ENCODE measurements at regions not wholly inside any gene's neighbourhood (a gene's known extent, or its start where the extent isn't known, plus 50 kb on each side); places are given as distances from the start of the nearest gene placed in this dataset.

DNA sequence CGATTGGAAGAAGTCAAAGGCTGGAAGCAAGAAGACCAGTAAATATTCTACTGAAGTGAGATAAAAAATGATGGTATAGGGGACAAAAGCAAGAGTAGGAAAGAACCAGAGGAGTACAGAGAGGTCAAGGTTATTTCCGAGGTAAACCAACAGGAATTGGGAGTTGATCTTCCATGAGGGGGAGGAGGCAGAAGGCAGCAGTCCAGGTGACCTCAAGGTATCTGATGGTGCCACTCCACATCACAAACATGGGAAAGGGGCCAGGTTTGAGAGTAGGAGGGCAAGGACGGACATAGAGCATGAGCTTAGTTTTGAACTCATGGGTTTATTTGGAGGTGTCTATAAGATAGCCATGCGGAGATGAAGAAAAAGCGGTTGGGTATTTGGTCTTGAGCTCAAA is 79.4 kb upstream of the CDYL2 start:
- ChIA-PET CTCF (no interaction called here), POLR2A (ENCODE audit: unreplicated experiment) (no interaction called here)
- no peak overlapping the region for H3K27ac ChIP-seq
- no peak overlapping the region for H3K4me3 ChIP-seq
- no peaks in the 10 kb centered on the region for H3K79me2 ChIP-seq (ENCODE audit: low read depth)
- no peaks in the 10 kb centered on the region for H3K9me3 ChIP-seq (ENCODE audit: insufficient read depth, low read depth)
- no peaks in the 10 kb centered on the region for H3K36me3 ChIP-seq (ENCODE audit: low read depth)
- no peaks in the 10 kb centered on the region for H3K9me2 ChIP-seq (ENCODE audit: insufficient read depth)
- peaks cover 10% of the 10 kb centered on the region; the same call in 1 of the 2 replicates for H3K27me3 ChIP-seq (ENCODE audit: insufficient read depth, low read depth)
- no TSS peak for BruUV-seq (replicated peaks)
- H4K20me1 ChIP-seq (ENCODE audit: insufficient read depth), result no peaks in the 10 kb centered on the region
- TF ChIP-seq, protein P1, sequence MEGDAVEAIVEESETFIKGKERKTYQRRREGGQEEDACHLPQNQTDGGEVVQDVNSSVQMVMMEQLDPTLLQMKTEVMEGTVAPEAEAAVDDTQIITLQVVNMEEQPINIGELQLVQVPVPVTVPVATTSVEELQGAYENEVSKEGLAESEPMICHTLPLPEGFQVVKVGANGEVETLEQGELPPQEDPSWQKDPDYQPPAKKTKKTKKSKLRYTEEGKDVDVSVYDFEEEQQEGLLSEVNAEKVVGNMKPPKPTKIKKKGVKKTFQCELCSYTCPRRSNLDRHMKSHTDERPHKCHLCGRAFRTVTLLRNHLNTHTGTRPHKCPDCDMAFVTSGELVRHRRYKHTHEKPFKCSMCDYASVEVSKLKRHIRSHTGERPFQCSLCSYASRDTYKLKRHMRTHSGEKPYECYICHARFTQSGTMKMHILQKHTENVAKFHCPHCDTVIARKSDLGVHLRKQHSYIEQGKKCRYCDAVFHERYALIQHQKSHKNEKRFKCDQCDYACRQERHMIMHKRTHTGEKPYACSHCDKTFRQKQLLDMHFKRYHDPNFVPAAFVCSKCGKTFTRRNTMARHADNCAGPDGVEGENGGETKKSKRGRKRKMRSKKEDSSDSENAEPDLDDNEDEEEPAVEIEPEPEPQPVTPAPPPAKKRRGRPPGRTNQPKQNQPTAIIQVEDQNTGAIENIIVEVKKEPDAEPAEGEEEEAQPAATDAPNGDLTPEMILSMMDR (conservative IDR thresholded peaks at IDR 0.05), result no peak
- no peak for TF ChIP-seq EZH2 (IDR thresholded peaks at IDR 0.05; ENCODE audit: low read depth)
- H2AFZ ChIP-seq, result no peak overlapping the region
- H3K4me1 ChIP-seq (replicated peaks; ENCODE audit: insufficient read depth), result no peaks in the 10 kb centered on the region
- H3K4me2 ChIP-seq, result no peak overlapping the region
- no peak for DNase-seq
- intact Hi-C loops (cut with micrococcal nuclease; ENCODE audit: unreplicated experiment), result no loop called here
- H3F3A ChIP-seq (ENCODE audit: insufficient read depth, low read depth), result no peaks in the 10 kb centered on the region

DNA sequence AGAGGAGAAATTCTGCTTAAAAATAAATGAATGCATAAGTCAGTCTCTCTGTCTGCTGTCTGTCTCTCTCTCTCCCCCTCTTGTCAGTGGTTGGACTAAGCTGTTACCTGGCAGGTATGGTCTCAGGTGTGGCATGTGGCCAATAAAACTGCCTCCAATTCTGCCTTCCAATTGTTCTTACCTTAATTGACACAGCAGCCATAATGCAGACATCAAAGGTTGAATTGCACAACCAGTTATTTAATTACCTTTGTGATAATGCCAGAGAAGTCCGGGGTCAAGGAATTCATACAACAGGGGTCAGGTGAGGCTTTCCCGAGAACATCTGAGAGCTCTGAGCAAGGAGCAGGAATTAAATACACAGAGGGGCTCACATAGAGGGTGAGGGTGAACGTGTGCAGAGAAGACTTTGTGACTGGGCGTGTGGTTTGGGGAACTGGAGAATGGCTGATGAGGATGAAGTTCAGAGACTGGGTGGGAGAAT is 78.8 kb upstream of the CDYL2 start:
- ChIA-PET POLR2A (ENCODE audit: unreplicated experiment) (no interaction called here), CTCF (no interaction called here)
- H3K4me2 ChIP-seq, result no peak overlapping the region
- no peak overlapping the region for H2AFZ ChIP-seq
- no peak overlapping the region for H3K27ac ChIP-seq
- BruUV-seq (replicated peaks), result no TSS peak
- H3F3A ChIP-seq (ENCODE audit: insufficient read depth, low read depth), result no peaks in the 10 kb centered on the region
- peaks cover 10% of the 10 kb centered on the region; the same call in 1 of the 2 replicates for H3K27me3 ChIP-seq (ENCODE audit: insufficient read depth, low read depth)
- no peaks in the 10 kb centered on the region for H3K79me2 ChIP-seq (ENCODE audit: low read depth)
- no peak for TF ChIP-seq EZH2 (IDR thresholded peaks at IDR 0.05; ENCODE audit: low read depth)
- TF ChIP-seq, protein P1 (conservative IDR thresholded peaks at IDR 0.05), result no peak
- no peaks in the 10 kb centered on the region for H3K4me1 ChIP-seq (replicated peaks; ENCODE audit: insufficient read depth)
- H3K36me3 ChIP-seq (ENCODE audit: low read depth), result no peaks in the 10 kb centered on the region
- intact Hi-C loops (cut with micrococcal nuclease; ENCODE audit: unreplicated experiment), result no loop called here
- no peaks in the 10 kb centered on the region for H4K20me1 ChIP-seq (ENCODE audit: insufficient read depth)
- no peaks in the 10 kb centered on the region for H3K9me2 ChIP-seq (ENCODE audit: insufficient read depth)
- H3K4me3 ChIP-seq, result no peak overlapping the region
- no peak for DNase-seq
- H3K9me3 ChIP-seq (ENCODE audit: insufficient read depth, low read depth), result no peaks in the 10 kb centered on the region

DNA sequence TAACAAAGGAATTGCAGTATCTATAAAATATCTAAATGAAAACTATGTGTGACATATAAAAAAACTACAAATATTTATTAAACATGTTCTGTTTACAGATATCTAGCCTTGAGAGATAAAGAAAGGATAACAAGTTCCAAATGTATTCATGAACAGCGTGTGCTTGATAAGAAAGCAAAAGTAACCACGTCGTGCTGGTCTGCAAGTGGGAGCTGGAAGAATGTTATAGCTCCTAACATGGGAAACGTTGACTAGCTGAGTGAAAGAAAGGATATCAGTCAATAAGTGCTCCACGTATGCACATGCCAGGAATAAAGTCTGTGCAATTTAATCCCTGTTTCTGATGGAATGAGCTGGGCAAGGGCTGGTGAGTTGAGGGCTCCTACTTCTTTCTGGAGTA is 71.2 kb upstream of the CDYL2 start:
- intact Hi-C loops (cut with micrococcal nuclease; ENCODE audit: unreplicated experiment), result no loop called here
- no peaks in the 10 kb centered on the region for H3K9me2 ChIP-seq (ENCODE audit: insufficient read depth)
- no peak overlapping the region for H3K4me3 ChIP-seq
- CTCF ChIA-PET, result no interaction called here
- no TSS peak for BruUV-seq (replicated peaks)
- TF ChIP-seq, protein P1 (conservative IDR thresholded peaks at IDR 0.05), result no peak
- no peak for TF ChIP-seq EZH2 (IDR thresholded peaks at IDR 0.05; ENCODE audit: low read depth)
- no peak for DNase-seq
- H4K20me1 ChIP-seq (ENCODE audit: insufficient read depth), result no peaks in the 10 kb centered on the region
- POLR2A ChIA-PET (ENCODE audit: unreplicated experiment), result no interaction called here
- 0 out of 2 replicates have a peak, but pooled peaks cover 14% of the 10 kb centered on the region for H3K27me3 ChIP-seq (ENCODE audit: insufficient read depth, low read depth)
- no peak overlapping the region for H3K27ac ChIP-seq
- H3K4me1 ChIP-seq (replicated peaks; ENCODE audit: insufficient read depth), result no peaks in the 10 kb centered on the region
- H3K9me3 ChIP-seq (ENCODE audit: insufficient read depth, low read depth), result no peaks in the 10 kb centered on the region
- H3K79me2 ChIP-seq (ENCODE audit: low read depth), result no peaks in the 10 kb centered on the region
- H3K36me3 ChIP-seq (ENCODE audit: low read depth), result no peaks in the 10 kb centered on the region
- H3F3A ChIP-seq (ENCODE audit: insufficient read depth, low read depth), result no peaks in the 10 kb centered on the region
- no peak overlapping the region for H3K4me2 ChIP-seq
- no peak overlapping the region for H2AFZ ChIP-seq
